Skeletal muscle satellite cell (primary cell): ENCODE measurements at regions not wholly inside any gene's neighbourhood (a gene's known extent, or its start where the extent isn't known, plus 50 kb on each side); places are given as distances from the start of the nearest gene placed in this dataset.

Experiments used
- H3K27me3 ChIP-seq: 2 replicates; pipeline ENCODE4 v1.7.0; 2013; ENCODE audit warnings: low read length; ENCODE audit not compliant: control insufficient read depth, insufficient read depth
- H3K36me3 ChIP-seq: 2 replicates; pipeline ENCODE4 v1.7.0; 2013; ENCODE audit warnings: mild to moderate bottlenecking, control low read depth, low read length; ENCODE audit not compliant: insufficient read depth
- H3K4me1 ChIP-seq: 2 replicates; pipeline ENCODE4 v1.7.0; 2013; ENCODE audit warnings: low read length; ENCODE audit not compliant: control insufficient read depth, insufficient read depth
- H3K4me2 ChIP-seq: 2 replicates; pipeline ENCODE4 v1.7.0; 2013; ENCODE audit warnings: mild to moderate bottlenecking, low read length
- H3K4me3 ChIP-seq: 2 replicates; pipeline ENCODE4 v1.7.0; 2013; ENCODE audit warnings: low read length
- H3K9ac ChIP-seq: 2 replicates; pipeline ENCODE4 v1.7.0; 2013; ENCODE audit warnings: mild to moderate bottlenecking, low read depth, low read length, moderate library complexity
- H3K9me3 ChIP-seq: replicated peaks from 2 replicates; pipeline ENCODE4 v1.7.0; 2013; ENCODE audit warnings: mild to moderate bottlenecking, control low read depth, low read length

GRCh38 chr13:84662491-84662890 lies 780.2 kb upstream of the SLITRK1 start:
- no peak overlapping the region for H3K4me2 ChIP-seq
- H3K27me3 ChIP-seq: no peaks in the 10 kb centered on the region
- H3K36me3 ChIP-seq: no peaks in the 10 kb centered on the region
- H3K4me1 ChIP-seq: no peaks in the 10 kb centered on the region
- H3K9me3 ChIP-seq: no peaks in the 10 kb centered on the region
- no peak overlapping the region for H3K4me3 ChIP-seq
- no peak overlapping the region for H3K9ac ChIP-seq

DNA sequence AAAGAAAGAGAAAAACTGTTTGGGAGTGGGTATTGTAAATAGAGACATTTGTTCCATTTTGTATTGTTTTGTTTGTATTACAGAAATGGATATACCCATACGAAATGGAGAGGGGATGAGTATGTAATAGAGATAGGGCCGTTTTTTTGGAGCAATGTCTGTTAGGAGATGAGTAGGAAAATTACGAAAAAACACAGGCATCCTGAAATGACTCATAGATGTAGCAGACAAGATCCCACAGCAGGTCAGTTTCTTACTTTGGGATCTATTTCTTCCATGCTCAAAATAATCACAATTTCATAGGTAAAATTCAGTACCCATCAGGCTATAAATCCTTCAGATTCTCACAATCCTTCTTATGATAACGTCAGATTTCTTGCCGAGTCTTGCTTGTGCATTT lies 779.4 kb upstream of the SLITRK1 start:
- Histone ChIP-seq H3K27me3 (no peaks in the 10 kb centered on the region), H3K4me3 (no peak overlapping the region), H3K36me3 (no peaks in the 10 kb centered on the region), H3K4me2 (no peak overlapping the region), H3K4me1 (no peaks in the 10 kb centered on the region), H3K9ac (no peak overlapping the region), H3K9me3 (no peaks in the 10 kb centered on the region)

DNA sequence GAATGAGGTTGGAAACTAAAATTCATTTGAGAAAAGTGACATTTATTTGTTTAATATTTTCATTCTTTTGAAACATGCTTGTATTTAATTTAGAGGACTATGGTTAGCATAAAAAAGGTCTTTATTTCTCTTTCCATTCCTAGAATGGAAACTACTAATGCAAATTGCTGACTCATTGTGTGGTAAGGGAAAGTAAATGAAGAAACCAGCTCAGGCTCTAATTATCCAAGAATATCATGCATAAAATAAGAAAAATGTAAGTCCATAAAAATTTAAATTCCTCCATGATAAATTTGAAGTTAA lies 777.0 kb upstream of the SLITRK1 start:
- no peaks in the 10 kb centered on the region for H3K36me3 ChIP-seq
- no peak overlapping the region for H3K9ac ChIP-seq
- no peaks in the 10 kb centered on the region for H3K4me1 ChIP-seq
- no peaks in the 10 kb centered on the region for H3K27me3 ChIP-seq
- no peak overlapping the region for H3K4me3 ChIP-seq
- H3K9me3 ChIP-seq: no peaks in the 10 kb centered on the region
- no peak overlapping the region for H3K4me2 ChIP-seq

- no peaks in the 10 kb centered on the region for H3K36me3 ChIP-seq
- H3K4me1 ChIP-seq: no peaks in the 10 kb centered on the region
- H3K9me3 ChIP-seq: no peaks in the 10 kb centered on the region
- no peak overlapping the region for H3K9ac ChIP-seq
- no peaks in the 10 kb centered on the region for H3K27me3 ChIP-seq
- no peak overlapping the region for H3K4me3 ChIP-seq
- H3K4me2 ChIP-seq: no peak overlapping the region
Observed at GRCh38 chr13:84658491-84659358, 776.5 kb upstream of the SLITRK1 start.

- no peak overlapping the region for H3K4me3 ChIP-seq
- no peaks in the 10 kb centered on the region for H3K36me3 ChIP-seq
- H3K9me3 ChIP-seq: no peaks in the 10 kb centered on the region
- peaks cover 6% of the 10 kb centered on the region for H3K4me1 ChIP-seq
- H3K27me3 ChIP-seq: no peaks in the 10 kb centered on the region
- no peak overlapping the region for H3K9ac ChIP-seq
- H3K4me2 ChIP-seq: no peak overlapping the region
Observed at GRCh38 chr13:84655677-84656076, 773.4 kb upstream of the SLITRK1 start.

- Histone ChIP-seq H3K36me3 (no peaks in the 10 kb centered on the region), H3K9me3 (no peaks in the 10 kb centered on the region), H3K9ac (no peak overlapping the region), H3K4me2 (no peak overlapping the region), H3K27me3 (no peaks in the 10 kb centered on the region), H3K4me3 (no peak overlapping the region), H3K4me1 (peaks cover 13% of the 10 kb centered on the region)
Observed at GRCh38 chr13:84654654-84655275, 772.5 kb upstream of the SLITRK1 start.

DNA sequence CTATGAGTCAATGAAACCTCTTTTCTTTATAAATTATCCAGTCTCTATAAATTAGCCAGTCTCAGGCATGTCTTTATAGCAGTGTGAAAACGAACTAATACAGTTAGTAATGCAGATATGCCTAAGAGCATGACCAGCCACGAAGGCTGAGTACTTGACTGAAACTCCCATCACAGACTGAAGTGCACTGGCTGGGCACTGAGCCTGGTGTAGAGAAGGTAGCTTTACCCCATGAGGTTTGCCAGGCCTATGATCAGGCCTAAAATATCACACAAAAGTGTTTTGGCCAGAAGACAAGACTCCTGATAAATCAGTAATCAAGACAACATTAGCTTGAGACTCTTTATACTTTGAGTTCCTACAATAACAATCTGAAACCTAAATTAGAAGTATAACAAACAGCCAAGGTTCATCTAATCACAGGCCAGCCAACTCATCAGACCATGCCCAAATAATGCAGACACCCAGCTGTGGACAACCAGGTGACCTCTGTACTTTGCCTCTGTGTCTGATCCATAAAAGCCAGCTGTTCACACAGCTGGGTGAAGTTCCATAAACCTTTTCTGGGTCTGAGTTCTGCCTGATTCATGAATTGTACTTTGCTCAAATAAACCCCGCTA lies 771.8 kb upstream of the SLITRK1 start:
- Histone ChIP-seq H3K27me3 (no peaks in the 10 kb centered on the region), H3K4me2 (no peak overlapping the region), H3K9me3 (no peaks in the 10 kb centered on the region), H3K4me3 (no peak overlapping the region), H3K9ac (no peak overlapping the region), H3K36me3 (no peaks in the 10 kb centered on the region), H3K4me1 (peaks cover 16% of the 10 kb centered on the region)

GRCh38 chr13:84651705-84652104 lies 769.4 kb upstream of the SLITRK1 start:
- Histone ChIP-seq H3K9ac (no peak overlapping the region), H3K4me2 (no peak overlapping the region), H3K4me1 (peaks cover 16% of the 10 kb centered on the region), H3K9me3 (no peaks in the 10 kb centered on the region), H3K4me3 (no peak overlapping the region), H3K27me3 (no peaks in the 10 kb centered on the region), H3K36me3 (no peaks in the 10 kb centered on the region)

DNA sequence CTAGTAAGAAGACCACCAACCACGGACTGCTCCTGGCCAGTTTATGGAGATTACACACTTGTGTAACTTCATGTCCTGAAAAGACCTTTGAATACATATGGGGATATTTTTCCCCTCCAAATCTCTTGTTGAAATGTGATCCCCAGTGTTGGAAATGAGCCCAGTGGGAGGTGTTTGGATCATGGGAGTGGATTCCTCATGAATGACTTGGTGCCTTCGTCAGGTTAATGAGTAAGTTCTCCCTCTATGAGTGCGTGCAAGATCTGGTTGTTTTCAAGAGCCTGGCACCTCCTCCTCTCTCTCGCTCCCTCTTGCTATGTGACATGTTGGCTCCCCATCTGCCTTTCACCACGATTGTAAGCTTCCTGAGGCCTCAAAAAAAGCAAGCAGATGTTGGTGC lies 769.0 kb upstream of the SLITRK1 start:
- Histone ChIP-seq H3K9me3 (no peaks in the 10 kb centered on the region), H3K9ac (no peak overlapping the region)

GRCh38 chr13:84649853-84650252 lies 767.6 kb upstream of the SLITRK1 start:
- Histone ChIP-seq H3K36me3 (no peaks in the 10 kb centered on the region), H3K4me1 (peaks cover 24% of the 10 kb centered on the region), H3K9me3 (no peaks in the 10 kb centered on the region), H3K9ac (no peak overlapping the region), H3K4me3 (no peak overlapping the region), H3K4me2 (no peak overlapping the region), H3K27me3 (no peaks in the 10 kb centered on the region)

More for the DNA sequence above, 769.0 kb upstream of the SLITRK1 start:
- H3K27me3 ChIP-seq: no peaks in the 10 kb centered on the region
- H3K4me1 ChIP-seq: peaks cover 16% of the 10 kb centered on the region
- no peak overlapping the region for H3K4me3 ChIP-seq
- no peak overlapping the region for H3K4me2 ChIP-seq
- no peaks in the 10 kb centered on the region for H3K36me3 ChIP-seq

DNA sequence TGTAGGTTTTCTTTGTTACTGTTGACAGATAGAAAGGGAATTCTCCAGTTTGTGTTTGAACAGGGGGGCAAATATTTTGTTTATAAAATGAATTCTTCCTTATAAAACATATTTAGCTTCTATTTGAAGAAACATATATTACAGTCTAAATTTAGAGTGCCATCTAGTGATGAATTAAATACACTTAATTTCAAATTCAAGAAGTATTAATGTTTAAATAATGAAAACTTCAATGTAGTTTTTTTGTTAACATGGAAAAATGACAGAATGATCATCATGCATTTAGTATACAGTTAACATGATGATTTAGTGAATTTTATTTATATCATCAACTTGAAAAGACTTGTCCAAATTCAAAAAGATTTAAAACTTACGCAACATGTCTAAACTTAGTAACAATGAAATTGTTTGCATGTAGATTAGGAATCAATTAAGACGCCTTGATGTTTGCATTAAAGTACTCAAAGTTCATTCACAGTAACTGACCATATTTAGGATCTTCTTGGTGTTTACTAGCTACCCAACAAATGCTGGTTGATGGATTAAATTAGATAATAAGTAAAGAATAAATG lies 765.9 kb upstream of the SLITRK1 start:
- Histone ChIP-seq H3K9me3 (no peaks in the 10 kb centered on the region), H3K4me1 (peaks cover 25% of the 10 kb centered on the region), H3K4me3 (no peak overlapping the region), H3K27me3 (no peaks in the 10 kb centered on the region), H3K4me2 (no peak overlapping the region), H3K36me3 (no peaks in the 10 kb centered on the region), H3K9ac (no peak overlapping the region)
